ENCODE measurements at regions not wholly inside any gene's neighbourhood (a gene's known extent, or its start where the extent isn't known, plus 50 kb on each side); places are given as distances from the start of the nearest gene placed in this dataset.

GRCh38 chr3:22569570-22569969 lies 633.6 kb upstream of the UBE2E2 start:
- TF ChIP-seq CTCF (IDR thresholded peaks at IDR 0.05) (no peak), POLR2A (IDR thresholded peaks at IDR 0.05) (no peak)
